ENCODE measurements at regions not wholly inside any gene's neighbourhood (a gene's known extent, or its start where the extent isn't known, plus 50 kb on each side); places are given as distances from the start of the nearest gene placed in this dataset.

DNA sequence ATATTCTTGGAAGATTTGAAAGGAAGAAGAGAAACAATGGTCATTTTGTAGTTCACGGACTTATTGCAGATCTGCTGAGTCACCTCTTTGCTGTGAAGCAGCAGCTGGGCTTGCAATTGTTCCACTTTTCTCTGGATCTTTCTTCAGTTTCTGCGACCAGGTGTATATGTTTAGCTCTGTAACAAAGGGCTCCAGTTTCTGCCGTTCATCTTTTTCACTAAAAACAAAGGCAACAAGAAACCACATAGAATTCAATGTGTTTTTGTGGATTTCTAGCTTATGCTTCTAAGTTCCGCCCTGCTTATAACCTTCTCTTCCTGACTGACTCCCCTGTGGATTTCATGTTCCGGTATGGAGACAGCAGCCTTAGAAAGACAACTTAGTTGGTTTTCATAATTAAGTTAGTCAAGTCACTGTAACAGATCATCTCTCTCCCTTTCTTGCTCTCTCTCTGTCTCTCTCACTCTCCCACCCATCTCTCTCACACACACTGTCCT, 121.6 kb upstream of the EPHA5 start:
- no peak for DNase-seq (ENCODE audit: low read depth in 2 of 2)

GRCh38 chr4:65791111-65791811, 121.0 kb upstream of the EPHA5 start:
- DNase-seq (ENCODE audit: low read depth in 2 of 2), result no peak

DNA sequence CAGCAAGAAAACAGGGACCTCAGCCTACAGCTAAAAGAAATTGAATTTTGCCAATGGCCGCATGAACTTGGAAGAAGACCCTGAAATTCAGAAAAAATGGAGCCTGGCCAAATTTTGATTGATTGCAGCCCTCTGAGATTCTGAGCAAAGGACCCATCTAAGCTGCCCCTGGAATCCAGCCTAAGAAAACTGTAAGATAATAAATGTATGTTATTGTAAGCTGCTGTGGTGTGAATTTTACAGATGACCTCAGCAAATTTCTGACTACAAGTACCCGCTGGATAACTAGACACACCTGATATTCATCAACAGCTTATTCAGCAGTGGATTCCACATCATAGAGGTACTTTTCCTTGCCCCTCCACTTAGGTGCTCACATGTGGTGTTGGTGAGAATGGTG, 119.5 kb upstream of the EPHA5 start:
- no peak for DNase-seq (ENCODE audit: low read depth in 2 of 2)

DNA sequence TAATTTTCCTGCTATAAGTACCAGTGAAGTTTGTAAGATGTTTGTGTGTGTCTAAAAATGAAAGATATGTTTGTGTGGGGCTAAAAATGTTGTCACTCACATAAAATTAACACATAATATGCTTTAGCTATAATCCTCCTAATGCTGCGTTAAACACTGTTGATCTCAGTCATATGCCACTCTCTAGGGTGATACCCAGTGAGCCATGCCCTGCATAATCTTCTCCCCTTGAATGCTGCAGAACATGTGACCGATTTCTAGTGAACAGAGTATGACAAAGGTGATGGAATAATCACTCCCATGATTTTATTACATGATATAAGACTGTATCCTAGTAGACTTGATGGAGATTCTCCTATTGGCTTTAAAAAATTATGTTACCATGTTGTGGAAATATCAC, 119.1 kb upstream of the EPHA5 start:
- no peak for DNase-seq (ENCODE audit: low read depth in 2 of 2)

DNA sequence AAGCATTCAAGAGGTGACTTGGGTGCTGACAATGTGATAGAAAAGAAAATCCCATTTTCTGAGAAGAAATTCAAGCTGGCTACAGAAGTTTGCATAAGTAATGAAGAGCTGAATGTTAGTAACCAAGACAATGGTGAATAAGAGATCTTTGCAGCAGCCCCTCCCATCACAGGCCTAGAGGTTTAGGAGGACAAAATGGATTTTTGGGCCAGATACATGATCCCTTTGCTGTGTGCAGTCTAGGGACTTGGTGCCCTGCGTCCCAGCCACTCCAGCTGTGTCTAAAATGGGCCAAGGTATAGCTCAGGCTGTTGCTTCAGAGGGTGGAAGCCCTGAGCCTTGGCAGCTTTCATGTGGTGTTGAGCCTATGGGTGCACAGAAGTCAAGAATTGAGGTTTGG, 107.0 kb upstream of the EPHA5 start:
- no peak for DNase-seq (ENCODE audit: low read depth in 2 of 2)

- no peak for DNase-seq (ENCODE audit: low read depth in 2 of 2)
Observed at GRCh38 chr4:65773636-65774035, 103.3 kb upstream of the EPHA5 start.

GRCh38 chr4:65747386-65747785, 77.1 kb upstream of the EPHA5 start:
- no peak for DNase-seq (ENCODE audit: low read depth in 2 of 2)

- no peak for DNase-seq (ENCODE audit: low read depth in 2 of 2)
Observed at GRCh38 chr4:65738134-65738533, 67.8 kb upstream of the EPHA5 start.

GRCh38 chr4:65737672-65738071, 67.4 kb upstream of the EPHA5 start:
- no peak for DNase-seq (ENCODE audit: low read depth in 2 of 2)

DNA sequence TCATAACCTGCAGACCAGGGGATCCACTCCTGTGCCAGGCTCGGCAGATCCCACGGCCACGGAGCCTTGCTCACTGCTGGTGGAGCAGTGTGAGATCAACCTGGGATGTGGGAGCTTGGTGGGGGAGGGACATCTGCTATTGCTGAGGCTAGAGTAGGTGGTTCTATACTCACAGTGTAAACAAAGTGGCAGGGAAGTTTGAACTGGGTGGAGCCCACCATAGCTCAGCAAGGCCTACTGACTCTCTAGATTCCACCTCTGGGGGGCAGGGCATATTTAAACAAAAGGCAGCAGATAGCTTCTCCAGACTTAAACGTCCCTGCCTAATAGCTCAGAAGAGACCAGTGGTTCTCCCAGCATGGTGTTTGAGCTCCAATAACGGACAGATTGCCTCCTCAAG, 54.7 kb upstream of the EPHA5 start:
- no peak for DNase-seq (ENCODE audit: low read depth in 2 of 2)

All from stimulated activated CD8-positive, alpha-beta memory T cell treated with anti-CD3 and anti-CD28 coated beads, Interleukin-2, amount 100 ng/mL, for 1 hour (primary cell).